Neural cell (in vitro differentiated cells): ENCODE measurements at regions not wholly inside any gene's neighbourhood (a gene's known extent, or its start where the extent isn't known, plus 50 kb on each side); places are given as distances from the start of the nearest gene placed in this dataset.

Experiments
- CTCF ChIP-seq: fragments of 450-650 bp; IDR thresholded peaks from 2 replicates; pipeline ENCODE4 v1.5.1; 2014; ENCODE audit warnings: antibody characterized with exemption, mild to moderate bottlenecking, moderate library complexity; ENCODE audit not compliant: poor library complexity, severe bottlenecking
- EP300 ChIP-seq: fragments of 450-650 bp; conservative IDR thresholded peaks from 2 replicates; pipeline ENCODE4 v1.6.1; 2014; ENCODE audit warnings: antibody characterized with exemption, mild to moderate bottlenecking, moderate library complexity; ENCODE audit not compliant: poor library complexity, severe bottlenecking
- EZH2 ChIP-seq: fragments of 200-600, 300-800 bp; shearing (Covaris generic), sonication (generic); IDR thresholded peaks from 2 replicates; pipeline ENCODE4 v1.6.1; 2014; ENCODE audit warnings: antibody characterized with exemption, low read length, borderline replicate concordance, mild to moderate bottlenecking; ENCODE audit not compliant: insufficient read depth, poor library complexity, severe bottlenecking
- MXI1 ChIP-seq: fragments of 450-650 bp; conservative IDR thresholded peaks from 2 replicates; pipeline ENCODE4 v1.6.1; 2014; ENCODE audit warnings: antibody characterized with exemption, mild to moderate bottlenecking; ENCODE audit not compliant: poor library complexity, severe bottlenecking
- POLR2AphosphoS5 ChIP-seq: IDR thresholded peaks from 2 replicates; pipeline ENCODE4 v1.6.1; 2012
- RAD21 ChIP-seq: fragments of 450-650 bp; conservative IDR thresholded peaks from 2 replicates; pipeline ENCODE4 v1.6.1; 2014; ENCODE audit warnings: antibody characterized with exemption, mild to moderate bottlenecking, moderate library complexity
- REST ChIP-seq: IDR thresholded peaks from 2 replicates; pipeline ENCODE4 v1.6.1; 2012; ENCODE audit warnings: borderline replicate concordance
- SMC3 ChIP-seq: fragments of 450-650 bp; conservative IDR thresholded peaks from 2 replicates; pipeline ENCODE4 v1.6.1; 2014; ENCODE audit warnings: antibody characterized with exemption, mild to moderate bottlenecking, moderate library complexity; ENCODE audit not compliant: poor library complexity

- TF ChIP-seq REST (no peak), CTCF (no peak), EZH2 (no peak), EP300 (no peak), RAD21 (no peak), MXI1 (no peak), SMC3 (no peak), POLR2AphosphoS5 (no peak)
These were observed 338.9 kb upstream of the DCC start for GRCh38 chr18:52001106-52001505.
